Calu3 (cell line): ENCODE measurements at regions not wholly inside any gene's neighbourhood (a gene's known extent, or its start where the extent isn't known, plus 50 kb on each side); places are given as distances from the start of the nearest gene placed in this dataset.

Source experiments
- BruUV-seq: library from RNA; stranded (reverse); fragments of 400-500 nt; replicated peaks from 2 replicates; lab custom pipeline; 2021; lab: Mats Ljungman, UMichigan
- CTCF ChIA-PET: fragments of 300-600 bp; sonication (Branson Sonifier 250); formaldehyde crosslinking; loops from one replicate; lab custom pipeline; 2022; ENCODE audit warnings: antibody characterized with exemption; lab: Charles Lee
- DNase-seq: peaks from one replicate; pipeline ENCODE4 v3.0.0; 2022
- H3K27ac Mint-ChIP-seq: one replicate; pipeline ENCODE4 v1.8.0; 2022; ENCODE audit warnings: mixed read lengths; ENCODE audit not compliant: unreplicated experiment
- H3K27me3 Mint-ChIP-seq: one replicate; pipeline ENCODE4 v1.8.0; 2022; ENCODE audit warnings: mixed read lengths; ENCODE audit not compliant: unreplicated experiment
- H3K36me3 Mint-ChIP-seq: one replicate; pipeline ENCODE4 v1.8.0; 2022; ENCODE audit warnings: mild to moderate bottlenecking, moderate library complexity, mixed read lengths; ENCODE audit not compliant: insufficient read depth, unreplicated experiment
- H3K4me1 Mint-ChIP-seq: one replicate; pipeline ENCODE4 v1.8.0; 2022; ENCODE audit warnings: mild to moderate bottlenecking, low read depth, mixed read lengths; ENCODE audit not compliant: unreplicated experiment
- H3K4me3 Mint-ChIP-seq: one replicate; pipeline ENCODE4 v1.8.0; 2022; ENCODE audit warnings: mild to moderate bottlenecking, low read depth, moderate library complexity, mixed read lengths; ENCODE audit not compliant: unreplicated experiment
- H3K9me3 Mint-ChIP-seq: one replicate; pipeline ENCODE4 v1.8.0; 2022; ENCODE audit warnings: low read depth, mixed read lengths; ENCODE audit not compliant: unreplicated experiment
- intact Hi-C: fragments of 100-400 bp; cut with micrococcal nuclease; formaldehyde crosslinking; loops from one replicate; pipeline ENCODE4 v1.10.0; 2022; ENCODE audit not compliant: unreplicated experiment
- TF ChIP-seq, protein P1 (sequence below): fragments of 200-600 bp; IDR thresholded peaks from one replicate; pipeline ENCODE4 v1.8.0; 2022; ENCODE audit warnings: antibody characterized with exemption; ENCODE audit not compliant: unreplicated experiment

DNA sequence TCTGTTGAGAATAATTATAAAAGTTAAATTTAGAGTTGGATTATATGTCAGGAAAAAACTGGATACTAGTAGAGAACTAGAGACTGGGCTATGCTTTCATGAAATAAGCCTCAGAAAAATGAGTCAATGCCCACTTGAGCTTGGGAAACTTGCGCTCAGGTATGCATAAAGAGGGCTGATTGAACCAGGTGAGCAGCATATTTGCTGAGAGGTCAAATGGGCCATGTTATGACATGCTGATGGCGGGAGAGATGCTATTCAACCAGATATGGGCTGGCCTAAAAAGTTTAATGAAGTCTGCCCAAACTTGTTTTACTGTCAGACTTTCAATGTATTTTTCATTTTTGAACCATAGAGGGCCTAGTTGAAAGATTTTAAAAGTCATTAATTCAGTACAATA, 837.6 kb upstream of the GHITM start:
- TF ChIP-seq, protein P1, sequence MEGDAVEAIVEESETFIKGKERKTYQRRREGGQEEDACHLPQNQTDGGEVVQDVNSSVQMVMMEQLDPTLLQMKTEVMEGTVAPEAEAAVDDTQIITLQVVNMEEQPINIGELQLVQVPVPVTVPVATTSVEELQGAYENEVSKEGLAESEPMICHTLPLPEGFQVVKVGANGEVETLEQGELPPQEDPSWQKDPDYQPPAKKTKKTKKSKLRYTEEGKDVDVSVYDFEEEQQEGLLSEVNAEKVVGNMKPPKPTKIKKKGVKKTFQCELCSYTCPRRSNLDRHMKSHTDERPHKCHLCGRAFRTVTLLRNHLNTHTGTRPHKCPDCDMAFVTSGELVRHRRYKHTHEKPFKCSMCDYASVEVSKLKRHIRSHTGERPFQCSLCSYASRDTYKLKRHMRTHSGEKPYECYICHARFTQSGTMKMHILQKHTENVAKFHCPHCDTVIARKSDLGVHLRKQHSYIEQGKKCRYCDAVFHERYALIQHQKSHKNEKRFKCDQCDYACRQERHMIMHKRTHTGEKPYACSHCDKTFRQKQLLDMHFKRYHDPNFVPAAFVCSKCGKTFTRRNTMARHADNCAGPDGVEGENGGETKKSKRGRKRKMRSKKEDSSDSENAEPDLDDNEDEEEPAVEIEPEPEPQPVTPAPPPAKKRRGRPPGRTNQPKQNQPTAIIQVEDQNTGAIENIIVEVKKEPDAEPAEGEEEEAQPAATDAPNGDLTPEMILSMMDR, result no peak
- Mint-ChIP-seq H3K4me1 (no peaks in the 10 kb centered on the region), H3K27ac (no peak overlapping the region), H3K9me3 (peaks cover 10% of the 10 kb centered on the region), H3K36me3 (no peaks in the 10 kb centered on the region), H3K4me3 (no peak overlapping the region), H3K27me3 (no peaks in the 10 kb centered on the region)
- CTCF ChIA-PET, result no interaction called here
- DNase-seq, result no peak
- no TSS peak for BruUV-seq
- intact Hi-C loops, result no loop called here

DNA sequence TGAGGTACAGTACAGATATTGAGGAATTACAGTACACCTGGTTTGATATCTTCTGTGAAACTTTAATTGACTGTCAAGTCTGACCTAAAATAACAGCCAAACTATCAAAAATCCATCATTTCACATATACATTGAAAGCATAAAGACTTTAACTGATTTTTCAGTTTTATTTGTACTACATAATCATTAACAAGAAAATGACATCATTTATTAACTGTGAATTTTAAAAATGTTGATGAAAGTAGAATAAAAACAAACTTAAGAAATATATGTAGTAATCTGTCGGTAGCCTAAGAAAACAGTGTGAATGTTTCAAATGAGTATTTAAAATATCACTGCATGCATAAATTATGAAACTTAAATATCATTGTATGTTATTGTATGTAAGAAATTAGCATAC, 836.7 kb upstream of the GHITM start:
- CTCF ChIA-PET, result interaction anchor here (0.6 kb wide), 1 partner anchor 24 kb away, joined by 3 read pairs; no protein-coding TSS in a partner anchor
- TF ChIP-seq, protein P1, result no peak
- H3K27ac Mint-ChIP-seq, result no peak overlapping the region
- DNase-seq, result no peak
- H3K4me3 Mint-ChIP-seq, result no peak overlapping the region
- no peaks in the 10 kb centered on the region for H3K4me1 Mint-ChIP-seq
- H3K9me3 Mint-ChIP-seq, result peaks cover 8% of the 10 kb centered on the region
- no peaks in the 10 kb centered on the region for H3K36me3 Mint-ChIP-seq
- intact Hi-C loops, result no loop called here
- no TSS peak for BruUV-seq
- H3K27me3 Mint-ChIP-seq, result no peaks in the 10 kb centered on the region

DNA sequence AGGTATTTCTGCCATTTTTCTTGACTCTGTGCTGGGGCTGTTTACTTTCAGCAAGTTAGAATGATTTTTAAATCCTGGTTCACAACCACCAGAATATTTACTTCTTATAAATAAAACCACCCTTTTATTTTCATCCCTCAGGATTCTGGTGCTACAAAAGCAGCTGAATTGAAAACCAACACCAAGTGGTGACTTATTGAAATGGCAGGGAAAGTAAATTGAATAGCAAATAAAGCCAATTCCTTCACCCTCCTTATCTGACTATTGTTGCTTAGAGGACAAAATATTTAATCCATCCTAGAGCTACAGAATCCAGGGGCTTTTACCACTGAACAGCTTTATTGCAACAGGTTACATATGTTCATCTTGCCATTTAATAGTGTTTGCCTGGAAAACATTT, 828.6 kb upstream of the GHITM start:
- Mint-ChIP-seq H3K4me3 (no peak overlapping the region), H3K9me3 (peaks cover 4% of the 10 kb centered on the region), H3K27ac (no peak overlapping the region), H3K27me3 (no peaks in the 10 kb centered on the region), H3K36me3 (no peaks in the 10 kb centered on the region), H3K4me1 (no peaks in the 10 kb centered on the region)
- TF ChIP-seq, protein P1, result no peak
- BruUV-seq, result no TSS peak
- no peak for DNase-seq
- CTCF ChIA-PET, result no interaction called here
- intact Hi-C loops, result no loop called here

DNA sequence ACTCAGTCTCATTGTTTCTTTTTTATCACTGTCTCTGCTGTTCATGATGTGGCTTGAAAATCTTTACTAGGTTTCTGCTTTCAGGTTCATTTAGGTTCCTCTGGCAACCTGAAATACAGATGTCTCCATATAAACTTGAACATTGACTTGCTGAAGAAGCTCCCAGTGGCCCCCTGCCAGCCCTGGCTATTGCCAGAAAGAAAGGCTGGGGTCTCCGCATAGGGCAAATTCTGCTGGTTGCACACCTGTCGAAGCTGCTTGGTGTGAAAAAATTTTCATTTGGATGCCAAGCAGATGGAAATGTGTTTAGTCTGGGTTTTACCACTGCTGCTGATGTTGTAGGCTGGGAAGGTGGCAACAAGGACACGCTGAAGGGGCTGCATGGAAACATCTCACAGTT, 826.7 kb upstream of the GHITM start:
- no peaks in the 10 kb centered on the region for H3K36me3 Mint-ChIP-seq
- H3K4me1 Mint-ChIP-seq, result no peaks in the 10 kb centered on the region
- H3K27me3 Mint-ChIP-seq, result no peaks in the 10 kb centered on the region
- TF ChIP-seq, protein P1, result no peak
- no peak for DNase-seq
- H3K9me3 Mint-ChIP-seq, result peaks cover 2% of the 10 kb centered on the region
- CTCF ChIA-PET, result interaction anchor here (0.6 kb wide), 1 partner anchor 985 kb away, joined by 8 read pairs; no protein-coding TSS in a partner anchor
- no peak overlapping the region for H3K4me3 Mint-ChIP-seq
- H3K27ac Mint-ChIP-seq, result no peak overlapping the region
- intact Hi-C loops, result no loop called here
- BruUV-seq, result no TSS peak
